Natural killer cell treated with Interleukin-12 subunit alpha and Interleukin-12 subunit beta and Interleukin-15 and Interleukin-18, amount 100 ng/mL, for 72 hours (primary cell): ENCODE measurements at regions not wholly inside any gene's neighbourhood (a gene's known extent, or its start where the extent isn't known, plus 50 kb on each side); places are given as distances from the start of the nearest gene placed in this dataset.
A peak's percentile ranks its signal among the peaks of the same experiment; 100 is the strongest.

ENCODE experiments used
- ATAC-seq, 2 donors: fragments of 150-1000 bp; cut with Tn5 transposase in 1 of 2; sonication (Bioruptor Pico), chemical (Tn5 transposase) in 1 of 2; 2 replicates each; pipeline ENCODE4 v1.10.0; 2021
- DNase-seq: peaks from one replicate; pipeline ENCODE4 v3.0.0; 2022; ENCODE audit warnings: low spot score
- H3K27ac Mint-ChIP-seq, 2 donors: 1 replicate in 1 of 2; 2 replicates in 1 of 2; pipeline ENCODE4 v1.8.0; 2022; ENCODE audit warnings: mixed read lengths in 2 of 2, mild to moderate bottlenecking in 1 of 2, moderate library complexity in 1 of 2
- H3K27me3 Mint-ChIP-seq, 2 donors: 1 replicate in 1 of 2; 2 replicates in 1 of 2; pipeline ENCODE4 v1.8.0; 2022; ENCODE audit warnings: mixed read lengths in 2 of 2
- H3K36me3 Mint-ChIP-seq: one replicate; pipeline ENCODE4 v1.8.0; 2022; ENCODE audit warnings: mixed read lengths
- H3K4me1 Mint-ChIP-seq, 2 donors: 1 replicate in 1 of 2; 2 replicates in 1 of 2; pipeline ENCODE4 v1.8.0; 2022; ENCODE audit warnings: low read depth in 2 of 2, mixed read lengths in 2 of 2, mild to moderate bottlenecking in 1 of 2
- H3K4me3 Mint-ChIP-seq: one replicate; pipeline ENCODE4 v1.8.0; 2022; ENCODE audit warnings: mixed read lengths
- H3K9me3 Mint-ChIP-seq: 2 replicates; pipeline ENCODE4 v1.8.0; 2022; ENCODE audit warnings: mixed read lengths

DNA sequence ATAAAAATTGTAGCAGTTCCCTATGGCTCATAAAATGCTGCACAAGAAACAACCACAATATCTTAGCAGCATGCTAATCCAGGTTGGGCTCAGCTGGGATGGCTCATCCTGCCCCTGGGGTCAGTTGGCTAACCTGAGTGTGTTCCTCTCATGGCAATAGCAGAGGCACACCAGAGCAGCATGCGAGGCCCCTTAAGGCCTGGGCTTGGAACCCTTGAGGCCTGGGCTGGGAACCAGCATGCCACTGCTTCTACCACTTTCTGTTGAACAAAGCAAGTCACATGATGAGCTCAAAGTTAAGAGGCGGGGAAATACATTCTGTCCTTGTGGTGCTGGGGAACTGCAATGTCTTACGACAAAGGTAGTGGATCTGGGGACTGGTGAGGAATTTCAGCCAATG lies 154.4 kb upstream of the FOXF1 start:
- no peaks in the 10 kb centered on the region for H3K4me1 Mint-ChIP-seq
- no peak overlapping the region for H3K27ac Mint-ChIP-seq
- ATAC-seq = no peak
- no peak for DNase-seq
- no peaks in the 10 kb centered on the region for H3K36me3 Mint-ChIP-seq
- H3K9me3 Mint-ChIP-seq = no peaks in the 10 kb centered on the region
- no peak overlapping the region for H3K4me3 Mint-ChIP-seq
- peaks cover 28 to 52% of the 10 kb centered on the region in 2 donors for H3K27me3 Mint-ChIP-seq

DNA sequence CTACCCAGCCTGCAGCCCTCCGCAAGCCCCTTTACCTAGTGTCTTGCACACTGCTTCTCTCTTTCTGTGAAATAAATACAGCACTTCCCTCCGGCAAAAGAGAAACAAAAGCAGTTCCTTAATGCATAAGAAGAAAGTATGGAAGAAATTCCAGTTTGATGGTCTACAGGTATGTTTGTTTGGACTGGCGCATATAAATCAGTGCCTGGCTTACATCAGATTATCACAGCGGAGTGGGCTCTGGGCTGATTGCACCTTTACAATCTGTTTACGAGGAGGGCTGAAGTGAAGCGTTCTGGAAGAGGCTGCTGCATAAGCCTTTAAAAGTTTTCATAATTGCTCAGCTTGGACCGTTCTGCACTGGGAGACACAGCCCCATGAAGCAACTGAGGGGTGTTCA lies 153.5 kb upstream of the FOXF1 start:
- Mint-ChIP-seq H3K27ac (no peak overlapping the region), H3K4me3 (no peak overlapping the region), H3K27me3 (peaks cover 23 to 55% of the 10 kb centered on the region in 2 donors), H3K36me3 (no peaks in the 10 kb centered on the region), H3K9me3 (no peaks in the 10 kb centered on the region), H3K4me1 (no peaks in the 10 kb centered on the region)
- ATAC-seq (no peak), DNase-seq (no peak)

DNA sequence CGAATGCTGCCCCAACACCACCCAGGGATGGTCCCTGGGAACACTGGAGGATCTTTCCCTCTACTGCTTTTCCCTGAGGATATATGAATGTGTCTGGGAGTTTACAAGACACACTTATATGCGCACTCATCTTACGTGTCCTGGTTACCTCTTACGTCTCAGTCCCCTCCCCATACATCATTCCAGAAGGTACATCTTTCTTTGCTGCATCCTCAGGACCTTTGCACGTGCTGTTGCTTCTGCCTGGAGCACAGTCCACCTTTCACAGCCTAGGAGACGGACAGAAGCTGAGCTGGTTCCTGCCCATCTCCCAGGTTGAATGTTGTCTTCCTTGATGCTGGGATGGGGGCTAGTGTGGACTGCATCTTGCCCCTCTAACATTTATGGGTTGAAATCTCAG lies 153.0 kb upstream of the FOXF1 start:
- Mint-ChIP-seq H3K27ac (no peak overlapping the region), H3K36me3 (no peaks in the 10 kb centered on the region), H3K4me3 (no peak overlapping the region), H3K27me3 (peaks cover 24 to 55% of the 10 kb centered on the region in 2 donors), H3K4me1 (no peaks in the 10 kb centered on the region), H3K9me3 (no peaks in the 10 kb centered on the region)
- no peak for ATAC-seq
- DNase-seq = no peak

DNA sequence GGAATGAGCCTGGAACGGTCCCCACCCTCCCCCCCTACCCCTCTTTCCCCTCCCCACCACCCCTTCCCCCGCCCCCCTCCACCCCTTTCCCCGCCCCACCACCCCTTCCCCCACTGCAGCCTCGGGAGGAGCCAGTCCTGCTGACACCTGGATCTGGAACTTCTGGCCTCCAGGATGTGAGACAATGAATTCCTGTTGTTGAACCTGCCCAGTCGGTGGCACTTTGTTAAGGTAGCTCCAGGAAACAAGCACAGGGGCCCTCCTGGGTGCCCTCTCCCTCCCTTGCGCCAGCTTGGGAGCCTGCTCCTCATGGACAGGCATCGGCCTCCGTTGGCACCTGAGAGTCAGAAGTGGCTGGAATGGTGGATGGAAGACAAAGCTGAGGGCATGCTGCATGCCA lies 152.4 kb upstream of the FOXF1 start:
- ATAC-seq = no peak
- Mint-ChIP-seq H3K36me3 (no peaks in the 10 kb centered on the region), H3K27ac (no peak overlapping the region), H3K27me3 (peaks cover 28 to 54% of the 10 kb centered on the region in 2 donors), H3K4me3 (no peak overlapping the region), H3K9me3 (no peaks in the 10 kb centered on the region), H3K4me1 (no peaks in the 10 kb centered on the region)
- no peak for DNase-seq

DNA sequence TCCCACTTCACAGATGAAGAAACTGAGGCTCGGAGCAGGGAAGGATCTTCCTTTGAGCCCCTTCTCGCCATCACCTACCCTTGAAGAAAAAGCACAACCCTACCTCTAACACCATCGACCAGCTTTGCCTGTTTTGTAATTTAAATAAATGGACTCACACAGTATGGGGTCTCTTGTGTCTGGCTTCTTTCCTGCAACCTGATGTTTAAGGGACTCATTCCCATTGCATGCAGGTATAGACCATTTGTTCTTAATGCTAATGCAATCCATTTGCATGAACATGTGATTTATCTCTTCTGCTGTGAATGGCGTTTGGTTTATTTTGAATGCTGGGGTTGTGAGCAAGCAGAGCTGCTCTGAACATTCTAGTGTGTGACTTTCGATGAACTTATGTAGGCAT lies 150.8 kb upstream of the FOXF1 start:
- Mint-ChIP-seq H3K36me3 (no peaks in the 10 kb centered on the region), H3K27me3 (peaks cover 25 to 56% of the 10 kb centered on the region in 2 donors), H3K4me3 (no peak overlapping the region), H3K27ac (no peak overlapping the region), H3K4me1 (no peaks in the 10 kb centered on the region), H3K9me3 (no peaks in the 10 kb centered on the region)
- DNase-seq (no peak), ATAC-seq (no peak)

DNA sequence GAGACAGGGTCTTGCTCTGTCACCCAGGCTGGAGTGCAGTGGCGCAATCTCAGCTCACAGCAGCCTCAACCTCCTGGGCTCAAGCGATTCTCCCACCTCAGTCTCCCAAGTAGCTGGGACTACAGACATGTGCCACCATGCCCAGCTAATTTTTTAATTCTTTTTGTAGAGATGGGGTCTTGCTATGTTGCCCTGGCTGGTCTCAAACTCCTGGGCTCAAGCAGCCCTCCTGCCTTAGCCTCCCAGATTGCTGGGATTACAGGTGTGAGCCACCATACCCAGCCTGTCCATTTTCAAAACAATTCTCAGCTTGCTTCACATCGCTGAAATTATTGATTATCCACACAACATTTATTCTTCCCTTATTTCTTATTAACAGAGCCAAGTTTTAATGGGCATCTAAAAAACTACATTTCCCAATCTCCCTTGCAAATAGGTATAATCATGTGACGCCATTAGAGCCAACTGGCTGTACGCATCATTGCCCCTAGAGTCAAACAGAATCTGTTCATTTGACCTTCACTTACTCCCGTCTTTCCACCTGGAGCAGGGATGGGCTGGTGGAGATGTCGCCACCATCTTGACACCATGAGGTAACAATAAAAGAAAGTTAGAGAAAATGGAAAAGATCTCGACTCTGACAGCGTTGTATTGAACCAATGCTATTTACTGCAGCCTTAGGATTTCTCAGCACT lies 148.0 kb upstream of the FOXF1 start:
- Mint-ChIP-seq H3K36me3 (no peaks in the 10 kb centered on the region), H3K27me3 (peaks cover 26 to 63% of the 10 kb centered on the region in 2 donors)

DNA sequence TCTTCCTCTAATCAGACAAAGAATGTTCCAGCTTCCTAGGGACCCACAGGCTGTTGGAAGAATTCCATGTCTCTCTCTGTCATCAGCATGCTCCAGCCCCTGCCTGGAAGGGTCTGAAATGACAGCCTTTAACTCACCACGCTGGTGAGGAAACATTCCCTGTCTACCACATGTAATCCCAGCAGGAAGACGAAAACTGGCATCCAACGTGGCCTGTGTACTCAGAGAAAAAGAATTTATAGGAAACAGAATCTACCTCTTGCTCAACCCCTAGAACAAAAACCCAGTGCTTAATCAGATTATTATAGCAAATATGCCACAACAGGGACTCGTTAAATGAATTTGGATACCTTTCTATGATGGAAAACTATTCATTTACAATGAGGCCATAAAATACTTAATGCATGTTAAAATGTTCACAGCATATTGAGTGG lies 147.3 kb upstream of the FOXF1 start:
- peaks cover 24 to 67% of the 10 kb centered on the region in 2 donors for H3K27me3 Mint-ChIP-seq
- H3K36me3 Mint-ChIP-seq = no peaks in the 10 kb centered on the region
- no peak overlapping the region for H3K27ac Mint-ChIP-seq
- no peak overlapping the region for H3K4me3 Mint-ChIP-seq
- H3K9me3 Mint-ChIP-seq = no peaks in the 10 kb centered on the region
- DNase-seq (no peak), ATAC-seq (no peak)
- no peaks in the 10 kb centered on the region for H3K4me1 Mint-ChIP-seq

More for the DNA sequence above, 148.0 kb upstream of the FOXF1 start:
- no peak for ATAC-seq
- Mint-ChIP-seq H3K4me3 (no peak overlapping the region), H3K9me3 (no peaks in the 10 kb centered on the region), H3K27ac (no peak overlapping the region), H3K4me1 (no peaks in the 10 kb centered on the region)
- DNase-seq = no peak

DNA sequence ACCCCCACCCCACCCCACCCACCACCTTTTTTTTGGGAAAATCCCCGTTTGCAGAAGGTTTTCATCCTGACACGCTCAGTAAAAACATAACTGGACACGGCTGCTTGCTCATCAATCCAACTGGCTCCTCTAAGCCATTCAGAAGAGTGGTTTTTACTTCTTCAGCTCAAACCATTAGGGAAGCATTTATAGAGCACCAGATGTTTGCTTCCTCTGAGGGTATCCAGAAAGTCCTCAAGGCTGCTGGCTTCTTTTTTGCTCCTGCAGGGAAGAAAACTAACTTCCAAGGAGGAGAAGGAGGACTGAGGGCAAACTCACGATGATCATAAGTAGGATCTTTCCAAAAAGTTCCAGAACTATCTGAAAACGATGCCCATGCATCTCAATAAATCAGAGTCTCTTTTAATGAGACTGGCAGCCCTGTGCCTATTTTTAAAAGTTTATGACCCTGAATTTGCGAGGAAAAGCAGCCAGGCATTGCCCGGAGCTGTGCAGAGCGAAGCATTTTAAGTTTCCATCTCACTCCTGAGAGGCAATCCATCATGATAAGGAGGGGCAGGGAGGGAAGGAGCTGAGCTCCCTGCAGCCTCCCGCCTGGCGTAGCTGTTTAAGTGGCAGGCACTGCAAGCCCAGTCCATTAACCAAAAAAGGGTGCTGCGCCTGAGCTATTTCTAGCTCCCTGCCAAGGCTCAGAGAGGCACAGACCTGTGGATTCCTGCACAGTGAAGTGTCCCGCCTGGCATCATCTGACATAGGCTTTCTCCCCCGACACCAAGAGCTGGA lies 146.3 kb upstream of the FOXF1 start:
- no peaks in the 10 kb centered on the region for H3K9me3 Mint-ChIP-seq
- no peaks in the 10 kb centered on the region for H3K4me1 Mint-ChIP-seq
- peaks cover 22 to 59% of the 10 kb centered on the region in 2 donors for H3K27me3 Mint-ChIP-seq
- DNase-seq (no peak), ATAC-seq (peak in 1 of 2 donors; percentile 32)
- no peak overlapping the region for H3K4me3 Mint-ChIP-seq
- H3K27ac Mint-ChIP-seq = no peak overlapping the region
- H3K36me3 Mint-ChIP-seq = no peaks in the 10 kb centered on the region

DNA sequence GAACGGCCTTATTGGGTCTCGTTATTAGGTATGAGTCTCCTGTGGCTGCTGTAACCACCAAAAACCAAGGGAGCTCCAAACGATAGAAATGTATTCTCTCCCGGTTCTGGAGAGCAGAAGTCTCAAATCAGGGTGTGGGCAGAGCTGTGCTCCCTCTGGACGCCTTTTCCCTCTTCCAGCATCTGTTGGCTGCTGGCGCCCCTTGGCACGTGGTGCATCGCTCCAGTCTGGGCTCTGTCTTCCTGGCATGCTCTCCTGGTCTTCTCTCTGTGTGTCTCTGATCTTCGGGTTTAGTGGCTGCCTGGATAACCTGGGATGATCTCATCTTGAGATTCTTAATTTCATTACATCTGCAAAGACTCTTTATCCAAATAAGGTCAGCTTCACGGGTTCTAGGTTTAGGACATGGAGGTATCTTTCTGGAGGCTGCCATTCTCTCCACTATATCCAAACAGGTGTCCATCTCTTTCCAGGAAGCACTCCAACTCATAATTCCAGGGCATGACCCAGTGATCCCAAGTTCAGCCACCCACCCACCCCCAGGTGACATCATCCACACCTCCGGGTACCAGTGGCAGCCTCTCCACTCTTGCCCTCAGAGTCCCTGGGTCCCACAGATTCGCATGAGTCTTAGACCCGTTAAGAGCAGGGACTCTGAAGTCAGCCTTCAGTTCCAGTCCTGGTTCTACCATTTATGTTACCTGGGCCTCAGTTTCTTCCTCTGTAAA lies 145.5 kb upstream of the FOXF1 start:
- Mint-ChIP-seq H3K27ac (no peak overlapping the region), H3K9me3 (no peaks in the 10 kb centered on the region), H3K4me1 (no peaks in the 10 kb centered on the region), H3K4me3 (no peak overlapping the region), H3K27me3 (peaks cover 20 to 54% of the 10 kb centered on the region in 2 donors), H3K36me3 (no peaks in the 10 kb centered on the region)
- ATAC-seq (no peak), DNase-seq (no peak)

DNA sequence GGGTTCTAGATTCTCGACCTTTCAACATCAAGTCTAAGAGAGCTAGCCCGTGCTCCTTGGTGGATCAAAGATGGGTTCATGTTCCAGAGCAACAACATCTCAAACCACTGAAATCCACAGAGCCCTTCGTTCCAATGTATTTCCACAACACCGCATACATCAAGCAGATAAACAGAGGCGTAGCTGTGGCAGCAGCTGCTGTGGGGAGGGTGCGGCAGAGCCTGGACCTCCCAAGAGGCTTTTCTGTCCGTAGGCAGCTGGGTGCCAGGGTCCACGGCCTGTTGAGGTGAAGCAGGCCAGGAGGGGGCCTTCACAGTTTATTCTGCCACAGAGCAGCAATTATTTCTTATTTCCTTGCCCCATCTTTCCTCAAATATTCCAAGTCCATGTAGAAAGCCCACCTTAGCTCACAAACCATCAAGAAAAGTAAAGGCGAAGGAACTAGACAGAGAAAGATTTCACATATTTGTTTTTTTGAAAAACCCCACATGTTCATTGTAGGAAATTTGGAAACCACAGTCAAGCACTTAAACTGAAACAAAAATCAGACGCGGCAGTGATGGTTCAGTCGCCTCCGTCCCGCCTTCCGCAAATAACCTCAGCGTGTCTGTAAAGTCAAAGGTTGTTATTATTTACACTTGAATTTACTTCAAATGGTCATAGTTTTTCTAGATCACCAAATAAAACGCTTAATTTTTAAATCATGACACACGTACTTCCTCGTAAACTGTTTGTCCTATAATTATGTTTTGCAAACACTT lies 144.6 kb upstream of the FOXF1 start:
- Mint-ChIP-seq H3K27ac (no peak overlapping the region), H3K4me3 (no peak overlapping the region), H3K4me1 (no peaks in the 10 kb centered on the region), H3K36me3 (no peaks in the 10 kb centered on the region), H3K9me3 (no peaks in the 10 kb centered on the region), H3K27me3 (peaks cover 25 to 54% of the 10 kb centered on the region in 2 donors)
- DNase-seq (no peak), ATAC-seq (no peak)

DNA sequence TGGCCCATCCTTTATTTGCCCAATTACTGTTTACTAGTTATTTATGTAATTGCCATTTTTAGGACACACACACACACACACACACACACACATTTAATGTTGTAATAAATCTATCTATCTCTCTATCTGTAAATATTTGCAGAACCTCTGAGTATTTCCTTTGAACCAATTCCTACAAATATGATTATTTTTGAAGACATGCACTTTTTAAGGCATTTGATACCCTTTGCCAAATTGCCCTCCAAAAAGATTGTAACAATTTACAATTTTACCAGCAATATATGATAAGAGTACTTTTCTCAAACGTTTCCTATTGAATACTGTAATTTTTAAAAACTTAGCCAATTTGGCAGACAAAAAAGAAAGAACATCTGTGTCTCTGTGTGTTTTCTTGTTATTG lies 143.8 kb upstream of the FOXF1 start:
- Mint-ChIP-seq H3K4me3 (no peak overlapping the region), H3K27me3 (peaks cover 27 to 47% of the 10 kb centered on the region in 2 donors), H3K36me3 (no peaks in the 10 kb centered on the region), H3K27ac (no peak overlapping the region), H3K9me3 (no peaks in the 10 kb centered on the region), H3K4me1 (no peaks in the 10 kb centered on the region)
- ATAC-seq = no peak
- DNase-seq = no peak

DNA sequence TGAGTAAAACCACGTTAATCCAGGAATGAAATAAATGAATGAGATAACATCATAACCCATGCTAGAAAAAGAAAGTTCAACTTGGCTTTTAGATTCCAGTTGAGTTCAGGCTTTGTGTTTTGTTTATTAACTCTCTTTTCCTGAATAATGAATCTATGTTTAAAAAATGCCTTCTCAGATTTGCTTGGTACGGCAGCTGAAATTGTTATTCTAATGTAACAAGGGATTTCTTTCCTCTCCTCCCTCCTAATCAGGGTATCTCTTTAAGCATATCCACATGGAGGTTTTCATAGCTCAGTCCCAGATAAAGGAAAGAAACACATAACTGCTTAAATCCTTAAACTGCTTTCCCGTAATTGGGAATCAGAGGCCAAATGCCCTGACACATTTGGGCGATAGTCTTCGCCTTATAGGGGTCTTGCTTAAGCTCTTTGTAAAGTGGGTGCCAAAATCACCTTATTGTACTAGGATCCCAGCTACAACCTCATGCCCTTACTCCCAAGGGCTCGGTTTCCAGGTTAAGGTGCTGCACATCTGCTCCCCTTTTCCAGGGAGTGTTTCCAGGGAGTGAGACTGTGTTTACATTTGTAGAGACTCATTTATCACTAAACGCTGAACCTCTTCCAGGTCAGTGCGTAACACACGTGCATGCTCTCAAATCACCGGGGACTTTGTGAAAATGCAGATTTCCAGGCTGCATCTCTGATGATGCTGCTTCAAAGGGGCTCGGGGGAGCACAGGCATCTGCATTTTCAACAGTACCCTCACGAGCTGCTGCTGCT lies 142.8 kb upstream of the FOXF1 start:
- Mint-ChIP-seq H3K27ac (no peak overlapping the region), H3K36me3 (no peaks in the 10 kb centered on the region), H3K4me3 (no peak overlapping the region), H3K27me3 (peaks cover 22 to 37% of the 10 kb centered on the region in 2 donors), H3K4me1 (no peaks in the 10 kb centered on the region), H3K9me3 (no peaks in the 10 kb centered on the region)
- no peak for ATAC-seq
- DNase-seq = no peak

DNA sequence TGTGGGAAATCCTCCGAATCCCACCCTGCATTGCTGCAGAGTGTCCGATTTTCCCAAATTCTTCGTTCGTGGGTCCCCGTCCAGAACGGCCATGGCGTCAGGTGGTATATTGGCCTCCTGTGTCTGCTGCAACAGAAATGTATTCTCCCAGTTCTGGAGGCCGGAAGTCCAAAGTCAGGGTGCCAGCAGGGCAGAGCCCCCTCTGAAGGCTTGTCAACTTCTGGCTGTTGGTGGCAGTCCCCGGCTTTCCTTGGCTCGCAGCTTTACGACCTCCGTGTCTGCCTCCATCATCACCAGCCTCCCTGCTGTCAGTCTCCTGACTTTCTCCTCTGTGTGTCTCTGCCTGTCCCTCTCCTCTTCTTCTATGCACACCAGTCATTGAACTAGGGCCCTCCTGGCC lies 142.1 kb upstream of the FOXF1 start:
- H3K27me3 Mint-ChIP-seq = peaks cover 20 to 34% of the 10 kb centered on the region in 2 donors
- DNase-seq (peak; percentile 53), ATAC-seq (no peak)

More for the DNA sequence above, 142.1 kb upstream of the FOXF1 start:
- H3K4me1 Mint-ChIP-seq = no peaks in the 10 kb centered on the region
- H3K4me3 Mint-ChIP-seq = no peak overlapping the region
- no peaks in the 10 kb centered on the region for H3K9me3 Mint-ChIP-seq
- no peaks in the 10 kb centered on the region for H3K36me3 Mint-ChIP-seq
- no peak overlapping the region for H3K27ac Mint-ChIP-seq
